HUDEP-2 (cell line): ENCODE measurements at regions not wholly inside any gene's neighbourhood (a gene's known extent, or its start where the extent isn't known, plus 50 kb on each side); places are given as distances from the start of the nearest gene placed in this dataset.
"Not testable (repeated sequence)": the region's sequence is repeated elsewhere in the genome, so short reads cannot be mapped to it uniquely, and the experiment has no call there.

ENCODE experiments used
- DNase-seq, 76 experiments: peaks; one replicate each; lab custom pipeline; 2025; ENCODE audit not compliant: unreplicated experiment in 76 of 76; lab: John Stamatoyannopoulos, UW

DNA sequence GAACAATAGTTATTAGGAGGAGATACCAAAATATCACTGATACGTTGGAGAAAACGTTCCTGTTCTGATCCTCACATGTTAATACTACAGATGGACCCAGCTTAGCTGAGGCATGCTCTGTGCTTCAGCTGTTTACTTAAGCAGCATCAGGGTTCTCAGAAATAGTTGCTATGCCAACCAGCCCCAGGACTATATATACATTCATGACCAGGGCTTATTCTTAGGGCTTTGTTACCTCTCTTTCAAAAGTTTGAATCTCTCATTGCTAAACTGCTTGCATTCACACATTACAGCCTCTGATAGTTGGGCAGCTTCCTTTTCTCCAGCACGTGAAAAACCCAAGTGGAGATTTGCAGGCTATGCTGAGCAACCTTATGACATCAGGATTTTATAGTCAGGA lies 800.4 kb downstream of the DIAPH3 start:
- DNase-seq: no peak

DNA sequence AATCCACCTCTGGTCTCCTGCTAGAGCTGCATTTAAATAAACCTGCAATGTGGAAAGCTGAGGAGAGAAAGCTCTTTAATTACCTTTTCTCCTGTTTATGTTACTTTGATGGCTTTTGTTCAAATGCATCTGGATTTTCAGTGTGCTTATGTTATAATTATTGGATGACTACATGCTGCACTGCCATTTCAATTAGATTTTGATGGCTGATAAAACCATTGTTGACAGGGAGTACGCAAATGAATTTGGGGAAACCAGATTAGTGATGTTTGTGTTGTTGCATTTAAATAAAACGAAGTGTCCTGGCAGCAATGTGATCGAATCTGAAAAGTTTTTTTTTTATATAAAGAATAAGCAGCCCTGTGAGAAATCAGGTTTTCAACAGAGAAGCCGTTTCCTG lies 799.8 kb downstream of the DIAPH3 start:
- no peak for DNase-seq

DNA sequence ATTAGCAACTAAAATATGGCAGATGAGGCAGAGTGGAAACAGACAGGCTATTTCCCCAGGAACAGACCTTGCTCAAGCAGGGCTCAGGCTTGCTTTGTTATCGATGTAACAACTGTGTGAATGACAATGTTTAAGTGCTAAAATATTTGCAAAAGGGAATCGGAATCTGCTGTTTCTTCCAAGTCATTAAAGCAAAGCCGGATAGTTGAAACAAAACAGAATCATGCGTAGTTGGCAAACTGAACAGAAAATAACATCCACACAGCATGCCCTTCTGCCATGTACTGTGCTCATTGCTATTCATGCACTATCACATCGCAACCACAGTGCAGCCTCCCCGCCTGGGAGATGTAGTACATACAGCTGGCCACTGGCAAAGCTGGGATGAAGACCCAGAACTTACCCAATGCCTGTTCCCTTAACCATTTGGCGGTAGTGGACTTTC lies 799.1 kb downstream of the DIAPH3 start:
- no peak for DNase-seq

DNA sequence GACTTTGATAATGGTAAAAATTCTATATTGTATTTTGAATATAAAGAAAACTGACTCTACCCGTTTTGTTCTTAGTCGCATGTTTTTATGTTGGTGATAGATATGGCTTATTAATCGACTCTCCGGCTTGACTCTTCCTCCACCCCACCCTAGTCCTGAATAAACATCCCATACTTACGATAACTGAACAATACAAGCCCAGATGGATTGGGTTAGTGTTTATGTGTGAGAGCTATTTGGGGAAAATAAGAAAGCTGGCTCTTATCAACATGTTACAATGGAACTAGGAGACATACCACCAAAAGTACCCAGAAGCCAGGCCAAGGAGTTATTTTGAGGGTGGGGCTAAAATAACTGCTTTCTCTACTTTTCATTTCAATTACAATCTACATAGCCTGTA lies 796.3 kb downstream of the DIAPH3 start:
- no peak for DNase-seq

DNA sequence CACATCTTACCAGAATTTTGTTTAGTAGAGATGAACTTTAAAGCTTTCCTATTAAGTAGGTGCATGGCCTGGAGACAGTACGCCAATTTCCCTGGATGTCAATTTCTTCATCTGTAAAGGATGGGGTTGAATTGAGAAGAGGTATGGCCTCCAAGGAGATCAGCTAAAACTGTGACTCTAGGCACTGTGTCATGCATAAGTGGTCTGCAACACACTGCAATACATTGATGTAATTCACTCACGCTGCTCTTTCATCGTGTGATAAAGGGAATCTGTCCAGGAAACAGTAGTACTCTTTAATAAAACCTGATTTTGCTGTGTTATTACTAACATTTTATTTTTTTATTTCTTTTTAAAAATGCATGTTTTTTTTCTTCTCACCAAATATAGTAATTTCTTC lies 795.8 kb downstream of the DIAPH3 start:
- DNase-seq: no peak

DNA sequence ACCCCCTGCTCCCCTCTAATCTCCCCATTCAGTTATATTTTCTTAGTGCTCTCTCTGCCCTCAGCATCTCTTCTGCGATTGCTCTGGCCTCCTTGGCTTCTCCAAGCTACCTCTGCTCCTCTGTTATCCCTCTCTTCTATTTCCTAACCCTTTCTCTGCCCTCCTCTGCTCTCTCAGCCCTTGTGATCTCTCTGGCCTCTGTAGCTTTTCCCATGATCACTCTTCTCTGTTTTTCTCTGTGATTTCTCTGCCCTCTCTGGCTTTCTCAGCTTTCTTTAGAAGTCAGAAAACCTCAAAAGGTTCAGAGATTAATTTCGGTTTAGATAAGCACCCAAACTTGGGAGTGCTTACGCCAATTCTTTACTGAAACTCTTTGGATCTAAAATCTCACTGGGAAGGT lies 795.0 kb downstream of the DIAPH3 start:
- no peak for DNase-seq

DNA sequence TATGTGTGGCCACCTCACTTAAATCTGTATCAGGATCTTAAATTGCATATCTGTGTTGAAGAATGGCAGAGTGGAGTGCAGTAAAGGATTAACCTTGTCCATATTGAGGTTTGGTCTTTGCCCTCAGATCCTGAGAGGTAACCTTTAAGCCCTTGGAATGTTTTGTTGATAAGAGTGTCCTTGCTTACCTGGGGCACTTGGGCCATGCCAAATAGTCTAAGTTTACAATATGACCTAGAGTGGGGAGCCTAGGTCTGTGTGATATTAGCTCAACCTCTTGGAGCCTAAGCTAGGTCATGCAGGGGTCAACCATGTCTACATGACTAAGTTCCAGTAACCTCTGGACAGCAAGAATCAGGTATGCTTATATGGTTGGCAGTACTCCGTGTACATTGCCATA lies 792.5 kb downstream of the DIAPH3 start:
- DNase-seq: no peak

DNA sequence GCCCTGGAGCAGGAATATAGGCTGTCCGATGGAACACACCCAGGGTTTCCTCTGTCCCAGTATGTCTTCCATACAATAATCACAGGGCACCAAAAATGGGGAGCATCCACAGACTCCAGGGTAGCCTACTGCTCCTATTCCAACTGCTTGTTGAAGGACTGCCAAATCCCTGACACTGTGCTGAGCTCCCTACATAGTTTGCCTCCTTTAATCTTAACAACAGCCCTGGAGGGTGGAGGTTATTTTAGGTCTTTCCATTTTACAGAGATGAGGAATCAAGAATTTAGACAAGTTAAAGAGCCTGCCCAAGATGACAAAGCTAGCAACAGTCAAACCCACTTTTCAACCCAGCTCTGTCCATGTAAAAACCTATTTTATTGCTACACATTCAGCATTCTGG lies 790.4 kb downstream of the DIAPH3 start:
- no peak for DNase-seq

DNA sequence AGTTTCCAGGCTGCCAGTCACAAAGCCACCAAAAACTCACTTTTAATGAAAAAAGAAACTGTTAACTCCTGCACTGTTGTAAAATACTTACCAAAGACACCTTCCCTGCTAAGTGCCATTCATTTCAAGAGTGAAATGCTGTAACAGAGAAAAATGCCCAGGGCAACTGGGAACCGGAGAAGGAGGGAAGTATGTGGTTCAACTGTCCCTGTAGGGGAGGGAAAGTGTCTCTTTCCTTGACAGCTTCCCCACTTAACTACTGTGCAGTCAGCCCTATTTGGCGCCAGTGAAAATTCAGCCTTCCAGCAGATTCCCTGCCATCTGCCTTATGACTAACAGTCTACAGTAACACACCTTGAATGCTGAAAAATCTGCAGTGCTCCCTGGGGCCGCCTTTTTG lies 789.0 kb downstream of the DIAPH3 start:
- no peak for DNase-seq

DNA sequence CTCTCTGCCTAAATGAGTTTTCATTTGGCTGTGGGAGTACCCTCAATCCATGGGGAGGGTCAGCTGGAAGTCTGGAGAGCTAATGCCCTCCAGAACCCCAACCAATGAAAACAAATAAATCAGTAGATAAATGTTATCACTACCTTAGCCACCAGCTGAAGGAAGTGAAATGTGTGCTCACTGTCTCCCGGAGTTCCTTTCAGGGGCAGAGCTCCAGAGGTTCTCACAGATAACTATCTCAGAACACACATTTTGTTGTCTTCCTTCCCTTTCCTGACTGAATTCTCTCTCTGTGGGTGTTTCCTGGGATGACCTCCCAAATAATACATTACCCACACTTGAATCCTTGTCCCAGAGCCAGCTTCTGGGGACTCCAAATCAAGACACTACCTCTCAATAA lies 779.6 kb downstream of the DIAPH3 start:
- DNase-seq: no peak

DNA sequence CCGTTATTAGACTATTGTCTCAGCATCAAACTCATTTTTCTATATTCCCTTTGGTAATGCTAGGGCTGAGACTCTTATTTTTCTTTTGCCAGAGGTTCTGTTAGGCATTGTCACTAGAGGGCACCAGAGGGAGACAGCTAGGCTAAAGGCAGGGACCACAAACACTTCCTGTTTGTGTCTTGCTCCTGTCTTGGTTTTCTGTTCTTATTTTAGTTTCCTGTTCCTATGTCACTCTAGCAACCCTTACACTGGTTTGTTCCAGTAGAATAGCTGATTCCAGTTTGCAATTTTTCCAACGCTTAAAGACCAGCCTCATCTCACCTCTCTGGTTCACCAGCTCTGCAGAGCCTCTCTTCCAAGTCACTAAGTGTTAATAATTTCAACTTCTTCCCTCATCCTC lies 772.0 kb downstream of the DIAPH3 start:
- peak in 53 of 76 experiments; percentile 0 to 78 (median 37) for DNase-seq

DNA sequence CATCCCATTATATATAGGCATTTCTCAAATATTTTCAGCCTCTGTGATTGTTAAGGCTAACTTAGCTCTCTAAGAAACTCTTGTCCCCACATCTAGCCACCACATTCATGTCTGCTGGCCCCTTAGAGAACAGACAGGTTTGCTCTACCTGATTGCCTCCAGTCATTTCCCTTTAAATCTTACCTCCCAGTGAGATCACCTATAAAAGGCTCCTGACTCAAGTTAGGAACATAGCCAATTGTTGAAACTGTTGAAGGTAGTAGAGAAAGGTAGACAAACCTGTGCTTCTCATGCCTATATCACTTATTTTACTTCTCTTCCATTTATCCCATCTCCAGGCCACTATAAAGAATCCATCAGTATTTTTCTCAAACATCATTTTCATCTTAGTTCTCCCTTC lies 771.4 kb downstream of the DIAPH3 start:
- no peak for DNase-seq

DNA sequence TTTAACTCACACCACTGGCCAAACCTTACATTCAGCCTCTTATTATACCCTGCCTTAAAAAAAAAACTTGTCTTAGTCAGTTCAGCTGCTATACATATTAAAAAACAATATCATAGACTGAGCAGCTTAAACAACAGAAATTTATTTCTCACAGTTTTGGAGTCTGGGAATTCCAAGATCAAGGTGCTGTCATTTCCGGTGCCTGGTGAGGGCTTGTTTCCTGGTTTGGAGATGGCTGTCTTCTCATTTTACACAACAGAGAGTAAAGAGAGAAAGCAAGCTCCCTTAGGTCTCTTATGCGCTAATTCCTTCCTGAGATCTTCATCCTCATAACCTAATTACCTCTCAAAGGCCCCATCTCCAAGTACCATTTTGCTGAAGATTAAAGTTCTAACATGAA lies 769.2 kb downstream of the DIAPH3 start:
- DNase-seq: no peak

DNA sequence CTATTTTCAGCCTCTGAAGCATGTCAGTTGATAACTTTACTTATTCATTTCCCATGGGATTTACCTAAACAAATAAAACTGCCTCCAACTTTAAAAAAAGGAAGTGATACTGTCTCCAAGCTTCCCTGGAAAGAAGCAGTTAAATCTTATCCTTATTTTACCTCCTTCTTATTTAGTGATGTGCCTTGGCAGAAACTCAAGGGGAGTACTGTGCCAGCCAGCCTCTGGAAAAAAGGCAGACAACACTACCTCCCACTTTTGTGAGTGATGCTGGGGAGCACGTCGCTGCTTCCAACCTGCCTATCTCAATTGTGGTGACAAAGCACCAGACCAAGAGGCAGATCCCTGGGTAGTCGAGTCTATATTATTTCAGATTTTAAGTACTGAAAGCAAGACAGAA lies 765.6 kb downstream of the DIAPH3 start:
- DNase-seq: no peak

DNA sequence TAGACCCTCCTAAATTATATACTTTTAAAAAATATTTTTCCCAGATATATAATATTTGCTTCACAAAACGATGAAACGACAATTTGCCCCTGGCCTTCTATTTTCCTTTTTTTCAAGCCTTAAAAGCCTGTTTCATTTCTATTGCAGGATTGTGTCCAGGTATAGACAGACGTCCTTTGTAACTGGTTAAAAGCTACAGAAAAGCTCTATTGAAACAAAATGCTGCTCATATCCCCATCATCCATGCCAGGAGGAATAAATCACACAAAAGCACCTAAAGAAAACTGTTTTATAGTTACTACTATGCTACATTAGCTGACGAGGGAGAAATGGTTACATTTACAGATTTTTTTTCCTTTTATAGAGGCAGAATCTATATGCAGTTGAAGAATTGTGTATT lies 765.1 kb downstream of the DIAPH3 start:
- DNase-seq: no peak

DNA sequence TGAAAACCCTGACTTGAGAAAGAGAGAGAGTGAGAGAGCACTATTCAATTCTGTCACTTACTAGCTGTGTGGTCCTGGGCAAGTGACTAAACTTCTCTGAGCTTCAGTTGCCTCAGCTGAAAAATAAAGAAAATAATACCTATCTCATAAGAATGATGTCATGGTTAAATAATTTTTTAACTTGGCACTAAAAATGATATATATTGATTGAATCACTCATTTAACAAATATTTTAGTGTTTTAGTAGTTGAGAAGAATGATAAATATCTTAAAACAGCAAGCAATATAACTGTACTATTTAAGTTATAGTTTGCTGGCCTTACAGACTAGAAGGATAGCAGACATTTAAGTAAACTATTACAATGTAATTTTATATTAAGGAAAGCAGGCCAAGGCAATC lies 764.2 kb downstream of the DIAPH3 start:
- no peak for DNase-seq

DNA sequence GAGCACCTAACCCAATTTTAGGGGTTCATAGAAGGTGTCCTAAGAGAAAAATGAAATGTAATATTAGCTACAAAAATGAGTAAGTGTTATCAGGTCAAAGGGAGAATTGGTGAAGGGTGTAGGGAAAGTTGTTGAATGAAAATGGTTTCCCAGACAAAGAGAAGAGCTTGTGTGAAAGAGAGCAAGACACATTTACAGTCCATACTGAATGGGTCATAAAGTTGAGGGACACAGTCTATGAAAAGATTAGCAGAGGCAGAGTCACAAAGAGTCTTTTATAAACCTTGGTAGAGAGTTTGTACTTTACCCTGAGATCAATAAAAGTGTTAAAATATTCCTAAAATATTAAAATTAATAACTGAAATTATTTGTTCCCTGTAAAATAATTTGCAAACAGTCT lies 759.4 kb downstream of the DIAPH3 start:
- DNase-seq: no peak

DNA sequence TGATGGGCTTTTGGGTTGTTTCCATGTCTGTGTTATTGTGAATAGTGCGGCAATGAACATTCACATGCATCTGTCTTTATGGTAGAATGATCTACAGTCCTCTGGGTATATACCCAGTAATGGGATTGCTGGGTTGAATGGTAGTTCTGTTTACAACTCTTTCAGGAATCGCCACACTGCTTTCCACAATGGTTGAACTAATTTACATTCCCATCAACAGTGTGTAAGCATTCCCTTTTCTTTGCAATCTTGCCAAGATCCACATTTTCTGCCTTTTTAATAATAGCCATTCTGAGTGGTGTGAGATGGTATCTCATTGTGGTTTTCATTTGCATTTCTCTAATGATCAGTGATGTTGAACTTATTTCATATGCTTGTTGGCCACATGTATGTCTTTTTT lies 756.5 kb downstream of the DIAPH3 start:
- DNase-seq: not testable (repeated sequence)

DNA sequence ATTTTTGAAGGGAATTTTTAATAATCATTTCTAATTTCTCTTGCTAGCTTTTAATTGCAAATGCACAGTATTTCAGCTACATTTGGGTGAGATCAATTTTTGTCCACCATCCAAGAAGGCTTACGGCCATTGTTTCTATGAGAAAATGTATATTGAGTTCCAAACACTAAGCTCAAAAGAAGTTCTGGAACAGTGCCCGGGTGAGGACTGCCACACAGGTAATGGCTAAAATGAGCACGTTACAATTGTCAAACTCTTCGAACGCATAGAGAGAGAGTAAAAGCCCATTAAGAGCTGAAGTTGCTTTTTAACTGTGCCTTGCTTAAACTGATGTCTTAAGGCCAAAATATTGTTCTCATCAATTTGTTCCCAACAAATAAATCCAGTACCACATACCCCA lies 755.0 kb downstream of the DIAPH3 start:
- DNase-seq: no peak

DNA sequence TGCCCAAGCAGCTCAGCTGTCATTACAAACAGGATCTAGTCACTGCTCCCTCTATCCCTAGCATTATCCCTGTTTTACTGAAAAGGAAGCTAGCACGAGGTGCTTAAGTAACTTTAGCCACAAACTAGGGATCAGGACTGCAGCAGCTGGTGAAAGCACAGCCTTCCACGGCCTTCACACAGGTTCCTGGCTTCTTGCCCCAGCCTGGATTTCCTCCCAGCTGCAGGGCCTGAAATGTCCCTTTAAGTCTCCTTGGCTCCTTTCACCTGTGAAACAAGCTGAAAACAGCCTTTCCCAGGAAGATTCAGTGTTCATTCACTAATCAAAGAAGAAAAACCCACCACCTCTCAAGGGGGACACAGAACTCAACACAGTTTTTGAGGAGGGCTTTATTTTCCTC lies 754.5 kb downstream of the DIAPH3 start:
- no peak for DNase-seq

DNA sequence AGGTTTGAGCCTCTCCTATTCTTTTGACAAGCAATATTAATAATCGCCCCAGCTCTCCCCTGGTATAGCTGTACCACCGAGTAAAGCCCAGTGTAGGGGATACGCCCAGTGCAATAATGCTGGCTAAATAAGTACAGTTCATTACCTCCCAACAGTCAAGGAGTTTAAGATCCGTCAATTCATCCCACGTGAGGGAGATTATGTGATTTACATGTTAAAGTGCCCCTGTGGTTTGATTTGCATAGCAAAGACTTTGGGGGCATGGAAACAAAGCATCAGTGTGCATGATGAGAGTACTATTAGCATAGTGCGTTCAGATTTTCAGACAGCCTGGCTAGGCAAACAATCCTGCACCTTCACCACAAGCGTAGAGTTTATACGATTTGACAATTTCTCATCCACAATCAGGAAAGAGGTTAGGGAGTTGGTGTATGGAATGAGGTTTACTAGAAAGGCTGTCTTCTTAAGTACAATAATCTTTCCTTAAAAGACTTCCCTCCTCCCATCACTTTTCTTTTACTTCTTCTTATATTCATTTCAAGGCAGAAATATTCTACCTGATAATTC lies 754.0 kb downstream of the DIAPH3 start:
- no peak for DNase-seq

DNA sequence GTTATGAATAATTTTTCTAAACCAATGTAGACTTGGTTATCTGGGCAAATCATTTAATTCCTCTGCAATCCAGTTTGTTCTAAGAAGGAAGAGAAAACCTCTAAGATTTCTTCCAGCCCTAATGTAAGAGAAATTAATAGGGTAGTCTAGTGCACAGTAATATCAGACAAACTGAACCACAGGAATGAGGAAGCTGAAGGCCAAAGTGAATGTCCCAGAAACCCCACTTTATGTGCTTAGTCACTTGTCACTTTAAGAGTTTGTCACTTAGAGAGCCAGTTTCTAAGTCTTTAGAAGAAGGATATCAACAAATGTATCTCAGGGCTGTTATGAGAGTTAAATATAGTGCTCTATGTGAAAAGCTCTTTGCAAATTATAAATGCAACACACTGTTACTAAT lies 750.6 kb downstream of the DIAPH3 start:
- no peak for DNase-seq

DNA sequence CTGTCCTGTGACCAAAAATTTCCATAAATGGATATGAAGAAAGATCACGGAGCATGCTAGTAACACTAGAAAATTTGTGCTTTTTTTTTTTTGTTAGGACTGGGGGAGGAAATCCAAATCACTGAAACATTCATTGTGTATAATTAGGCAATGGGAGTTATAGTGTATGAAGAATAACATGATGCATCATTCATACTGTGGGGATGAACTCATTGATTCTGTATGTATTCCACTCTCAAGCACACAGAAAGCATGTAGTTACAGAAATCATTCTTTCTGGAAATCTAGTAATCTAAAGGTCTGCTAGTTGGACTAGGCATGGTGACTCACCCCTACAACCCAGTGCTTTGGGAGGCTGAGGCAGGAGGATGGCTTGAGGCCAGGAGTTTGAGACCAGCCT lies 749.7 kb downstream of the DIAPH3 start:
- DNase-seq: no peak
